T-cell (primary cell): ENCODE measurements at regions not wholly inside any gene's neighbourhood (a gene's known extent, or its start where the extent isn't known, plus 50 kb on each side); places are given as distances from the start of the nearest gene placed in this dataset.
"Not testable (repeated sequence)": the region's sequence is repeated elsewhere in the genome, so short reads cannot be mapped to it uniquely, and the experiment has no call there.

Experiments
- ATAC-seq, 4 experiments: fragments of 200-7000 bp in 3 of 4; fragments of 150-1000 bp in 1 of 4; cut with Tn5 transposase; replicated peaks in 1 of 4; 1 replicate in 3 of 4; 2 replicates in 1 of 4; pipeline ENCODE4 v1.10.0; 2021; ENCODE audit warnings: moderate library complexity in 3 of 4, mild to moderate bottlenecking in 2 of 4, moderate number of reproducible peaks in 1 of 4
- CTCF ChIA-PET, 2 donors: fragments of 300-600 bp; sonication (Branson Sonifier 250); formaldehyde crosslinking; loops; one replicate each; lab custom pipeline; 2022; ENCODE audit warnings: antibody characterized with exemption in 2 of 2; lab: Charles Lee
- POLR2A ChIA-PET, 2 donors: fragments of 300-600 bp; sonication (Branson Sonifier 250); formaldehyde crosslinking; loops; one replicate each; lab custom pipeline; 2022; ENCODE audit warnings: antibody characterized with exemption in 2 of 2; lab: Charles Lee
- DNase-seq, 35 experiments: peaks; one replicate each; pipeline versions ENCODE4 v3.0.0 to v3.0.0-alpha.2; 2013 to 2023
- H3K27ac ChIP-seq: one replicate; pipeline ENCODE4 v1.5.1; 2013; ENCODE audit warnings: low read length
- H3K27me3 ChIP-seq, 2 experiments: replicated peaks in 1 of 2; 1 replicate in 1 of 2; 2 replicates in 1 of 2; pipeline versions ENCODE4 v1.6.1 to v1.7.0; 2013; ENCODE audit warnings: low read length in 1 of 2, mixed read lengths in 1 of 2; ENCODE audit not compliant: control insufficient read depth in 2 of 2, insufficient read depth in 2 of 2; ENCODE audit errors: extremely low read depth in 1 of 2
- H3K36me3 ChIP-seq, 2 donors: 1 replicate in 1 of 2; 2 replicates in 1 of 2; pipeline versions ENCODE4 v1.6.1 to v1.7.0; 2013; ENCODE audit warnings: low read length in 1 of 2; ENCODE audit not compliant: control insufficient read depth in 2 of 2, insufficient read depth in 1 of 2; ENCODE audit errors: extremely low read depth in 1 of 2
- H3K4me1 ChIP-seq, 2 experiments: 1 replicate in 1 of 2; 2 replicates in 1 of 2; pipeline versions ENCODE4 v1.6.1 to v1.7.0; 2013; ENCODE audit warnings: low read length in 2 of 2, mixed read lengths in 1 of 2; ENCODE audit not compliant: insufficient read depth in 2 of 2, control insufficient read depth in 1 of 2; ENCODE audit errors: extremely low read depth in 1 of 2
- H3K4me3 ChIP-seq, 2 donors: 1 replicate in 1 of 2; 2 replicates in 1 of 2; pipeline versions ENCODE4 v1.5.1 to v1.7.0; 2013; ENCODE audit warnings: mild to moderate bottlenecking in 2 of 2, low read length in 1 of 2, moderate library complexity in 1 of 2; ENCODE audit not compliant: control insufficient read depth in 1 of 2; ENCODE audit errors: extremely low read depth in 1 of 2
- H3K9me3 ChIP-seq: 2 replicates; pipeline ENCODE4 v1.7.0; 2013
- H3K27ac Mint-ChIP-seq, 2 donors: one replicate each; pipeline ENCODE4 v1.8.0; 2020 to 2021; ENCODE audit warnings: mild to moderate bottlenecking in 2 of 2, mixed read lengths in 2 of 2
- H3K27me3 Mint-ChIP-seq, 2 donors: one replicate each; pipeline ENCODE4 v1.8.0; 2021 to 2022; ENCODE audit warnings: mixed read lengths in 2 of 2
- H3K36me3 Mint-ChIP-seq: one replicate; pipeline ENCODE4 v1.8.0; 2021; ENCODE audit warnings: mixed read lengths
- H3K4me1 Mint-ChIP-seq, 3 donors: one replicate each; pipeline ENCODE4 v1.8.0; 2020 to 2022; ENCODE audit warnings: mixed read lengths in 3 of 3, mild to moderate bottlenecking in 1 of 3
- H3K4me3 Mint-ChIP-seq, 3 donors: one replicate each; pipeline ENCODE4 v1.8.0; 2020 to 2022; ENCODE audit warnings: mild to moderate bottlenecking in 3 of 3, mixed read lengths in 3 of 3, moderate library complexity in 3 of 3
- H3K9me3 Mint-ChIP-seq, 3 donors: one replicate each; pipeline ENCODE4 v1.8.0; 2020 to 2022; ENCODE audit warnings: mixed read lengths in 3 of 3
- WGBS: methylation state at CpG from one replicate; pipeline ENCODE4 v1.1.5; 2013; ENCODE audit warnings: missing lambda C conversion rate; ENCODE audit not compliant: insufficient coverage; 5-methylcytosine and 5-hydroxymethylcytosine counted together

- Histone ChIP-seq H3K36me3 (no peaks in the 10 kb centered on the region), H3K27ac (no peak overlapping the region), H3K27me3 (no peaks in the 10 kb centered on the region), H3K4me1 (no peaks in the 10 kb centered on the region), H3K4me3 (no peak overlapping the region), H3K9me3 (no peaks in the 10 kb centered on the region)
- Mint-ChIP-seq H3K9me3 (peaks cover 0 to 4% (median 0%) of the 10 kb centered on the region in 3 donors), H3K4me1 (no peaks in the 10 kb centered on the region), H3K36me3 (no peaks in the 10 kb centered on the region), H3K27ac (no peak overlapping the region), H3K4me3 (no peak overlapping the region), H3K27me3 (no peaks in the 10 kb centered on the region)
- POLR2A ChIA-PET: no interaction called here
- no CpG with 5 or more reads among the region's 1 CpG for WGBS
- ATAC-seq (no peak), DNase-seq (no peak)
- CTCF ChIA-PET: no interaction called here
These were observed 373.6 kb upstream of the COX7C start for GRCh38 chr5:86244153-86244552.

- POLR2A ChIA-PET: no interaction called here
- no peak for ATAC-seq
- H3K27me3 Mint-ChIP-seq: no peaks in the 10 kb centered on the region
These were observed 359.9 kb upstream of the COX7C start for GRCh38 chr5:86257871-86258270.

GRCh38 chr5:86284400-86285190 is 333.1 kb upstream of the COX7C start:
- H3K4me1 ChIP-seq, H3K9me3 ChIP-seq, H3K27me3 Mint-ChIP-seq, H3K27ac Mint-ChIP-seq, H3K36me3 ChIP-seq, POLR2A ChIA-PET, CTCF ChIA-PET, DNase-seq, H3K9me3 Mint-ChIP-seq, H3K4me3 ChIP-seq, ATAC-seq, H3K36me3 Mint-ChIP-seq, H3K4me3 Mint-ChIP-seq, H3K27ac ChIP-seq, H3K4me1 Mint-ChIP-seq, H3K27me3 ChIP-seq: not testable (repeated sequence)
- 60% methylated on average over 1 of the region's 3 CpGs for WGBS

More at GRCh38 chr5:86257871-86258270, 359.9 kb upstream of the COX7C start:
- no peaks in the 10 kb centered on the region for H3K4me1 ChIP-seq
- no peaks in the 10 kb centered on the region for H3K4me1 Mint-ChIP-seq
- no peaks in the 10 kb centered on the region for H3K36me3 ChIP-seq
- no peaks in the 10 kb centered on the region for H3K36me3 Mint-ChIP-seq
- H3K4me3 ChIP-seq: no peak overlapping the region
- no peaks in the 10 kb centered on the region for H3K9me3 ChIP-seq
- H3K9me3 Mint-ChIP-seq: peaks cover 4 to 9% (median 5%) of the 10 kb centered on the region in 3 donors
- no peaks in the 10 kb centered on the region for H3K27me3 ChIP-seq
- H3K4me3 Mint-ChIP-seq: no peak overlapping the region
- CTCF ChIA-PET: interaction anchor here in 1 of 2 donors (0.6 kb wide), 1 partner anchor 109 kb away, joined by 4 read pairs; no protein-coding TSS in a partner anchor
- no peak overlapping the region for H3K27ac ChIP-seq
- DNase-seq: no peak
- H3K27ac Mint-ChIP-seq: no peak overlapping the region

GRCh38 chr5:86287437-86287836 is 330.3 kb upstream of the COX7C start:
- H3K27me3 ChIP-seq, H3K4me3 ChIP-seq, H3K4me3 Mint-ChIP-seq, H3K27me3 Mint-ChIP-seq, H3K36me3 ChIP-seq, ATAC-seq, POLR2A ChIA-PET, DNase-seq, H3K27ac Mint-ChIP-seq, H3K9me3 Mint-ChIP-seq, H3K36me3 Mint-ChIP-seq, H3K27ac ChIP-seq, CTCF ChIA-PET, H3K4me1 Mint-ChIP-seq, H3K9me3 ChIP-seq, H3K4me1 ChIP-seq: not testable (repeated sequence)
- WGBS: no CpG with 5 or more reads among the region's 2 CpGs

GRCh38 chr5:86289786-86290185 is 328.0 kb upstream of the COX7C start:
- H3K9me3 Mint-ChIP-seq: not testable (repeated sequence)
- 70% methylated on average over 2 of the region's 9 CpGs for WGBS

GRCh38 chr5:86292811-86293210 is 324.9 kb upstream of the COX7C start:
- H3K4me3 ChIP-seq, H3K27me3 ChIP-seq, H3K4me3 Mint-ChIP-seq, H3K9me3 ChIP-seq, ATAC-seq, H3K4me1 Mint-ChIP-seq, H3K36me3 Mint-ChIP-seq, H3K36me3 ChIP-seq, CTCF ChIA-PET, H3K27ac ChIP-seq, H3K27ac Mint-ChIP-seq, H3K27me3 Mint-ChIP-seq, DNase-seq, H3K9me3 Mint-ChIP-seq, H3K4me1 ChIP-seq, POLR2A ChIA-PET: not testable (repeated sequence)
- 100% methylated on average over 1 of the region's 6 CpGs for WGBS

More at GRCh38 chr5:86289786-86290185, 328.0 kb upstream of the COX7C start:
- DNase-seq, H3K27ac ChIP-seq, H3K4me1 ChIP-seq, H3K9me3 ChIP-seq, ATAC-seq, H3K36me3 ChIP-seq, CTCF ChIA-PET, H3K27me3 ChIP-seq, POLR2A ChIA-PET, H3K4me3 ChIP-seq, H3K36me3 Mint-ChIP-seq, H3K4me3 Mint-ChIP-seq, H3K27ac Mint-ChIP-seq, H3K4me1 Mint-ChIP-seq, H3K27me3 Mint-ChIP-seq: not testable (repeated sequence)

- H3K9me3 Mint-ChIP-seq, H3K36me3 Mint-ChIP-seq, H3K4me3 Mint-ChIP-seq, H3K4me1 Mint-ChIP-seq, H3K4me3 ChIP-seq, H3K27me3 Mint-ChIP-seq, H3K27me3 ChIP-seq, DNase-seq, H3K27ac Mint-ChIP-seq, H3K4me1 ChIP-seq, H3K36me3 ChIP-seq, ATAC-seq, POLR2A ChIA-PET, H3K27ac ChIP-seq, CTCF ChIA-PET, H3K9me3 ChIP-seq: not testable (repeated sequence)
- WGBS: no CpG with 5 or more reads among the region's 1 CpG
These were observed 315.1 kb upstream of the COX7C start for GRCh38 chr5:86302643-86303042.
